ENCODE measurements at regions not wholly inside any gene's neighbourhood (a gene's known extent, or its start where the extent isn't known, plus 50 kb on each side); places are given as distances from the start of the nearest gene placed in this dataset.

GRCh38 chr1:216913976-216914375 is 190.7 kb upstream of the ESRRG start:
- no peak overlapping the region for H3K27ac Mint-ChIP-seq (ENCODE audit: unreplicated experiment)
- DNase-seq (ENCODE audit: extremely low spot score, unreplicated experiment), result no peak

GRCh38 chr1:216910081-216910840 is 187.0 kb upstream of the ESRRG start:
- Mint-ChIP-seq H3K4me1 (ENCODE audit: unreplicated experiment) (no peaks in the 10 kb centered on the region), H3K36me3 (ENCODE audit: unreplicated experiment) (no peaks in the 10 kb centered on the region), H3K27ac (ENCODE audit: unreplicated experiment) (no peak overlapping the region), H3K9me3 (ENCODE audit: unreplicated experiment) (peaks cover under 1% of the 10 kb centered on the region), H3K27me3 (ENCODE audit: unreplicated experiment) (no peaks in the 10 kb centered on the region), H3K4me3 (ENCODE audit: unreplicated experiment) (no peak overlapping the region)
- no peak for TF ChIP-seq CTCF (IDR thresholded peaks at IDR 0.05)
- no peak for DNase-seq (ENCODE audit: extremely low spot score, unreplicated experiment)

More at GRCh38 chr1:216913976-216914375, 190.7 kb upstream of the ESRRG start:
- no peak overlapping the region for H3K4me3 Mint-ChIP-seq (ENCODE audit: unreplicated experiment)
- no peak for TF ChIP-seq CTCF (IDR thresholded peaks at IDR 0.05)
- H3K36me3 Mint-ChIP-seq (ENCODE audit: unreplicated experiment), result no peaks in the 10 kb centered on the region
- H3K27me3 Mint-ChIP-seq (ENCODE audit: unreplicated experiment), result no peaks in the 10 kb centered on the region
- H3K4me1 Mint-ChIP-seq (ENCODE audit: unreplicated experiment), result no peaks in the 10 kb centered on the region
- H3K9me3 Mint-ChIP-seq (ENCODE audit: unreplicated experiment), result peaks cover 3% of the 10 kb centered on the region

GRCh38 chr1:216908126-216908525 is 184.9 kb upstream of the ESRRG start:
- Mint-ChIP-seq H3K36me3 (ENCODE audit: unreplicated experiment) (no peaks in the 10 kb centered on the region), H3K27ac (ENCODE audit: unreplicated experiment) (no peak overlapping the region)

GRCh38 chr1:216907100-216907499 is 183.9 kb upstream of the ESRRG start:
- H3K4me3 Mint-ChIP-seq (ENCODE audit: unreplicated experiment), result no peak overlapping the region
- H3K9me3 Mint-ChIP-seq (ENCODE audit: unreplicated experiment), result no peaks in the 10 kb centered on the region
- no peak for TF ChIP-seq CTCF (IDR thresholded peaks at IDR 0.05)
- no peaks in the 10 kb centered on the region for H3K27me3 Mint-ChIP-seq (ENCODE audit: unreplicated experiment)
- H3K27ac Mint-ChIP-seq (ENCODE audit: unreplicated experiment), result no peak overlapping the region
- H3K4me1 Mint-ChIP-seq (ENCODE audit: unreplicated experiment), result no peaks in the 10 kb centered on the region
- no peaks in the 10 kb centered on the region for H3K36me3 Mint-ChIP-seq (ENCODE audit: unreplicated experiment)
- DNase-seq (ENCODE audit: extremely low spot score, unreplicated experiment), result no peak

More at GRCh38 chr1:216908126-216908525, 184.9 kb upstream of the ESRRG start:
- Mint-ChIP-seq H3K4me1 (ENCODE audit: unreplicated experiment) (no peaks in the 10 kb centered on the region), H3K27me3 (ENCODE audit: unreplicated experiment) (no peaks in the 10 kb centered on the region), H3K9me3 (ENCODE audit: unreplicated experiment) (no peaks in the 10 kb centered on the region), H3K4me3 (ENCODE audit: unreplicated experiment) (no peak overlapping the region)
- TF ChIP-seq CTCF (IDR thresholded peaks at IDR 0.05), result no peak
- no peak for DNase-seq (ENCODE audit: extremely low spot score, unreplicated experiment)

GRCh38 chr1:216905781-216906180 is 182.6 kb upstream of the ESRRG start:
- Mint-ChIP-seq H3K27me3 (ENCODE audit: unreplicated experiment) (no peaks in the 10 kb centered on the region), H3K9me3 (ENCODE audit: unreplicated experiment) (no peaks in the 10 kb centered on the region), H3K4me3 (ENCODE audit: unreplicated experiment) (no peak overlapping the region), H3K4me1 (ENCODE audit: unreplicated experiment) (no peaks in the 10 kb centered on the region), H3K27ac (ENCODE audit: unreplicated experiment) (no peak overlapping the region), H3K36me3 (ENCODE audit: unreplicated experiment) (no peaks in the 10 kb centered on the region)
- no peak for DNase-seq (ENCODE audit: extremely low spot score, unreplicated experiment)
- TF ChIP-seq CTCF (IDR thresholded peaks at IDR 0.05), result no peak

Data from osteocyte (in vitro differentiated cells).